Body of pancreas (tissue), 4 donors: ENCODE measurements at regions not wholly inside any gene's neighbourhood (a gene's known extent, or its start where the extent isn't known, plus 50 kb on each side); places are given as distances from the start of the nearest gene placed in this dataset.

ENCODE experiments used
- ATAC-seq: fragments of 150-250 bp; one replicate; pipeline ENCODE4 v1.9.1; 2016
- DNase-seq, 4 donors: peaks; one replicate each; pipeline ENCODE4 v3.0.0-alpha.2; 2019
- H3K27ac ChIP-seq, 4 donors: fragments of 200-600 bp; sonication (generic); 1 replicate in 3 of 4; 2 replicates in 1 of 4; pipeline versions ENCODE4 v1.5.1 to v1.6.1; 2016 to 2019; ENCODE audit warnings: mild to moderate bottlenecking in 1 of 4, mixed read lengths in 1 of 4, moderate library complexity in 1 of 4
- H3K27me3 ChIP-seq, 2 donors: fragments of 200-600 bp; sonication (generic); one replicate each; pipeline ENCODE4 v1.6.0; 2016; ENCODE audit warnings: mild to moderate bottlenecking in 1 of 2
- H3K36me3 ChIP-seq, 2 donors: fragments of 200-600 bp; sonication (generic); replicated peaks in 1 of 2; 2 replicates each; pipeline ENCODE4 v1.5.1; 2016; ENCODE audit warnings: low read depth in 2 of 2; ENCODE audit not compliant: insufficient read depth in 1 of 2
- H3K4me1 ChIP-seq: fragments of 200-600 bp; sonication (generic); one replicate; pipeline ENCODE4 v1.6.0; 2016
- H3K4me3 ChIP-seq, 2 donors: fragments of 200-600 bp; sonication (generic); 1 replicate in 1 of 2; 2 replicates in 1 of 2; pipeline ENCODE4 v1.5.1; 2016 to 2019
- H3K9me3 ChIP-seq, 3 donors: fragments of 200-600 bp; sonication (generic); 1 replicate in 2 of 3; 2 replicates in 1 of 3; pipeline ENCODE4 v1.5.1; 2016
- POLR2A ChIP-seq, 3 donors: fragments of 450-650 bp; IDR thresholded peaks; one replicate each; pipeline ENCODE4 v1.6.1; 2016; ENCODE audit warnings: antibody characterized with exemption in 3 of 3, mild to moderate bottlenecking in 2 of 3
- WGBS, 2 donors: methylation state at CpG; one replicate each; pipeline ENCODE4 v1.1.5; 2017; 5-methylcytosine and 5-hydroxymethylcytosine counted together
- intact Hi-C: fragments of 100-400 bp; cut with DNase I; formaldehyde crosslinking; loops from one replicate; pipeline ENCODE4 v1.15.1; 2023
- TF ChIP-seq, protein P1 (sequence below), 7 experiments: fragments of 450-650 bp in 4 of 7; fragments of 200-600 bp in 3 of 7; sonication (generic) in 3 of 7; IDR thresholded peaks; one replicate each; pipeline ENCODE4 v1.5.1; 2016 to 2019; ENCODE audit warnings: antibody characterized with exemption in 7 of 7

DNA sequence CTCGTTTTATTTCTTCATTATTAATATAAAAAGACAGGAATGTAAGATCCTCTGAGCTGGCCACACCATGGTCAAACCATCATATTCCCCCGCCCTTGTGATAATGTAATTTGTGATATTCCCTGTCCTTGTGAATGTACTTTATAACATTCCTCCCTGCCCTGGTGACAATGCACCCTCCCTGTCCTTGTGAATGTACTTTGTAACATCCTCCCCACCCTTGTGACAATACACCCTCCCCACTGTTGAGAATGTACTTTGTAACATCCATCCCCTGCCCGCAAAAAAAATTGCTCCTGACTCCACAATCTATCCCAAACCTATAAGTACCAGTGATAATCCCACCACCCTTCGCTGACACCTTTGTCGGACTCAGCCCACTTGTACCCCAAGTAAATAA, 211.0 kb downstream of the MBD2 start:
- no peaks in the 10 kb centered on the region for H3K36me3 ChIP-seq
- TF ChIP-seq, protein P1, sequence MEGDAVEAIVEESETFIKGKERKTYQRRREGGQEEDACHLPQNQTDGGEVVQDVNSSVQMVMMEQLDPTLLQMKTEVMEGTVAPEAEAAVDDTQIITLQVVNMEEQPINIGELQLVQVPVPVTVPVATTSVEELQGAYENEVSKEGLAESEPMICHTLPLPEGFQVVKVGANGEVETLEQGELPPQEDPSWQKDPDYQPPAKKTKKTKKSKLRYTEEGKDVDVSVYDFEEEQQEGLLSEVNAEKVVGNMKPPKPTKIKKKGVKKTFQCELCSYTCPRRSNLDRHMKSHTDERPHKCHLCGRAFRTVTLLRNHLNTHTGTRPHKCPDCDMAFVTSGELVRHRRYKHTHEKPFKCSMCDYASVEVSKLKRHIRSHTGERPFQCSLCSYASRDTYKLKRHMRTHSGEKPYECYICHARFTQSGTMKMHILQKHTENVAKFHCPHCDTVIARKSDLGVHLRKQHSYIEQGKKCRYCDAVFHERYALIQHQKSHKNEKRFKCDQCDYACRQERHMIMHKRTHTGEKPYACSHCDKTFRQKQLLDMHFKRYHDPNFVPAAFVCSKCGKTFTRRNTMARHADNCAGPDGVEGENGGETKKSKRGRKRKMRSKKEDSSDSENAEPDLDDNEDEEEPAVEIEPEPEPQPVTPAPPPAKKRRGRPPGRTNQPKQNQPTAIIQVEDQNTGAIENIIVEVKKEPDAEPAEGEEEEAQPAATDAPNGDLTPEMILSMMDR (IDR thresholded peaks at IDR 0.05): no peak
- no peak for TF ChIP-seq POLR2A (IDR thresholded peaks at IDR 0.05)
- no peak overlapping the region for H3K4me3 ChIP-seq
- no peaks in the 10 kb centered on the region for H3K27me3 ChIP-seq
- H3K4me1 ChIP-seq: no peaks in the 10 kb centered on the region
- no peak for ATAC-seq
- H3K27ac ChIP-seq: no peak overlapping the region
- intact Hi-C loops: no loop called here
- DNase-seq: no peak
- H3K9me3 ChIP-seq: no peaks in the 10 kb centered on the region
- WGBS, 2 donors: 75 to 81% methylated on average over 5 of the region's 5 CpGs

DNA sequence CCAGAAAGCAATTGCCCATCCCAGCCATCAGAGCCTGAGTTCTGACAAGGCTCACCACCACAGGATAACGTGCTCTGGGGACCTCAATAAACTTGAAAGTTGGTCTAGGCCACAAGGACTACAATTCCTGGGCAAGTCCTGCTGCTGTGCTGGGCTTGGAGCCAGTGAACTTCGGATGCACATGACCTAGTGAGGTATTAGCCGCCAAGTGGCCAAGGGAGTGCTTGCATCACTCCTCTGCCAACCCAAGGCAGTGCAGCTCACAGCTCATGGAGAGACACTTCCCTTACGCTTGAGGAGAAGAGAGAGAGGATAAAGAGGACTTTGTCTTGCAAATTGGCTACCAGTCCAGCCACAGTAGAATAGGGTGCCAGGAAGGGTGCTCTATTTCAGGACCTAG, 219.6 kb downstream of the MBD2 start:
- Histone ChIP-seq H3K27me3 (no peaks in the 10 kb centered on the region), H3K27ac (no peak overlapping the region), H3K4me3 (no peak overlapping the region), H3K36me3 (no peaks in the 10 kb centered on the region), H3K4me1 (no peaks in the 10 kb centered on the region), H3K9me3 (no peaks in the 10 kb centered on the region)
- peak in 1 of 4 donors; percentile 6 for DNase-seq
- ATAC-seq: no peak
- TF ChIP-seq POLR2A (IDR thresholded peaks at IDR 0.05): no peak
- intact Hi-C loops: no loop called here
- 45 to 57% methylated on average over 3 to 4 of the region's 4 CpGs for WGBS, 2 donors

DNA sequence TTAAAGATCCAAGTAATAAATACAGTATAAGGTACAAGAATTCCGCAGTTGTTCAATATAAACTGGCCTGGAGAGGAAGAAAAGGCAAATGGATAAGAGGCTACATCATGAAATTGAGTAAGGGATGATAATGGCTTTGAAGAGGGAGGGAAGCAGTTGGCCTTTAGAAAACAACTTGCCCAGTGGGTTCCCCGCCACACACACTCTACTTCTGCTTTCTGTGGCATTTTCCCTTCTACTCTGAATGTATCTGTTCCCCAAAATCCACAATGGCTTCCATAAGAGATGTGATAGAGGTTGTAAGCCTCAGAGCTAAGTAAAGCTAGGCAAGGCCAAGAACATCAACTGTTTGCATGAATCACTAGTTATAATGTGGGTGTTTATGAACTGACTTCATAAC, 221.3 kb downstream of the MBD2 start:
- no peak overlapping the region for H3K27ac ChIP-seq
- no peaks in the 10 kb centered on the region for H3K9me3 ChIP-seq
- no peaks in the 10 kb centered on the region for H3K4me1 ChIP-seq
- DNase-seq (no peak), ATAC-seq (no peak)
- no peak overlapping the region for H3K4me3 ChIP-seq
- no peaks in the 10 kb centered on the region for H3K27me3 ChIP-seq
- 53 to 71% methylated on average over 2 of the region's 2 CpGs for WGBS, 2 donors
- intact Hi-C loops: no loop called here
- TF ChIP-seq POLR2A (IDR thresholded peaks at IDR 0.05): no peak
- TF ChIP-seq, protein P1 (IDR thresholded peaks at IDR 0.05): no peak
- H3K36me3 ChIP-seq: no peaks in the 10 kb centered on the region

DNA sequence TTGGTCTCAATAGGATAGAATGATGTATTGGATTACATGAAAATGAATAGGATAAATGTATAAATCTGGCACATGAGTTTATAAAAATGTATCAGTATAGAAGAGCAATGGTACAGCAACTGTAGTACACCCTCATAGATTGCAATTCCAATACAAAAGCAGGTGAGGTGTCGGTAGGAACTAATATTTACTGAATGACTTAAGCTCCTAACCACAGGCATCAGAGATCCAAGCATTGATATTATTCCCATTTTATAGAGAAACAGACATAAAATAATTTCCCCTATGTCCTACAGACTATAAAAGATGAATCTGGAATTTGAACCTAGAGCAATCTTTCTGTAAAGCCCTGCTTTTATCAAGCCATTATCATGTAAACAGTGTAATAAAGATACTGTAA, 227.4 kb downstream of the MBD2 start:
- intact Hi-C loops: no loop called here
- DNase-seq (no peak), ATAC-seq (no peak)
- no peaks in the 10 kb centered on the region for H3K4me1 ChIP-seq
- no peak overlapping the region for H3K27ac ChIP-seq
- WGBS, 2 donors: 77 to 100% methylated on average over 1 of the region's 1 CpG
- H3K9me3 ChIP-seq: no peaks in the 10 kb centered on the region
- no peak for TF ChIP-seq POLR2A (IDR thresholded peaks at IDR 0.05)
- TF ChIP-seq, protein P1 (IDR thresholded peaks at IDR 0.05): no peak
- no peaks in the 10 kb centered on the region for H3K36me3 ChIP-seq
- H3K4me3 ChIP-seq: no peak overlapping the region
- H3K27me3 ChIP-seq: no peaks in the 10 kb centered on the region

DNA sequence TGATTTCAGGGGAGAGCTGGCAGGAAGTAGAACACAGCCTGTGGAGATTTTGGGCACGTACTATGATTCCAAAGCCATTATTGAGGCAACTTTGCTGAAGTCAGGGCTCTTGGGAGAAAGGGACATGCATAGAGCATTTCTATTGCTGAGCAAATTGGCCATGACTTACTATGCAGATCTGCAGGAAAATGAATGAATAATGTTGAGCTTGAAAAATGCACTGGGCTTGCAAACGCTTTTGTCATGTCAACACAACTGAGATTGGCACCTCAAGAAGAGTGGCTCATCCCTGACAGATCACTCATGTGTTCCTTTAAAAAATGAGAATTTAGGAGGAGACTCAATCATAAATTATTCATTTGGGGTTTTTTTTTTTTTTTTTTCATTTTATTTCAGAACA, 230.5 kb downstream of the MBD2 start:
- TF ChIP-seq POLR2A (IDR thresholded peaks at IDR 0.05): no peak
- TF ChIP-seq, protein P1 (IDR thresholded peaks at IDR 0.05): no peak

More for the DNA sequence above, 230.5 kb downstream of the MBD2 start:
- Histone ChIP-seq H3K27ac (no peak overlapping the region), H3K36me3 (no peaks in the 10 kb centered on the region), H3K4me1 (no peaks in the 10 kb centered on the region), H3K9me3 (no peaks in the 10 kb centered on the region), H3K4me3 (no peak overlapping the region), H3K27me3 (no peaks in the 10 kb centered on the region)
- no peak for ATAC-seq
- DNase-seq: no peak
- intact Hi-C loops: no loop called here
- 71 to 83% methylated on average over 2 of the region's 2 CpGs for WGBS, 2 donors
